ENCODE measurements at regions not wholly inside any gene's neighbourhood (a gene's known extent, or its start where the extent isn't known, plus 50 kb on each side); places are given as distances from the start of the nearest gene placed in this dataset.

DNA sequence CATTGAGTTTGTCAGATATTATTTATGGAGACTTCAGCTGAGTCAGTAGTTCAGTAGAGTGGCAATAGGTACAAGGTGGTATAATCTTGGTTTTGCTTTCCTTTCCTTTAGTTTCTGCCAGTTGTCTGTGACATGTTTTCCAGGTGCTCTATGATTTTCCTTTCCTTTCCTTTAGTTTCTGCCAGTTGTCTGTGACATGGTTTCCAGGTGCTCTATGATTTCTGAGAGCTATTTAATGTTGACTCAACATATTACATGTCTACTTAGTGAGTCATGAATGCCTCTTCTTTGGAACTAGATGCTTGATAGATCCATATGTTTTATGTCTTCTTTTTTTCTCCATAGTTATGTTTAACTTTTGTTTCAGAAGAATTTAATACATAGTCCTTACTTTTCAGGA, 186.4 kb upstream of the DEFB112 start:
- DNase-seq (no peak), ATAC-seq (no peak)
- no peaks in the 10 kb centered on the region for H3K4me1 ChIP-seq
- intact Hi-C loops (cut with DNase I), result no loop called here
- no peak overlapping the region for H3K27ac ChIP-seq
- no peaks in the 10 kb centered on the region for H3K36me3 ChIP-seq (replicated peaks in 1 of 2; ENCODE audit: insufficient read depth in 1 of 2, low read depth in 2 of 2)
- H3K27me3 ChIP-seq, result no peaks in the 10 kb centered on the region
- no peak overlapping the region for H3K4me3 ChIP-seq
- no peaks in the 10 kb centered on the region for H3K9me3 ChIP-seq
- TF ChIP-seq POLR2A (IDR thresholded peaks at IDR 0.05), result no peak
- TF ChIP-seq, protein P1, sequence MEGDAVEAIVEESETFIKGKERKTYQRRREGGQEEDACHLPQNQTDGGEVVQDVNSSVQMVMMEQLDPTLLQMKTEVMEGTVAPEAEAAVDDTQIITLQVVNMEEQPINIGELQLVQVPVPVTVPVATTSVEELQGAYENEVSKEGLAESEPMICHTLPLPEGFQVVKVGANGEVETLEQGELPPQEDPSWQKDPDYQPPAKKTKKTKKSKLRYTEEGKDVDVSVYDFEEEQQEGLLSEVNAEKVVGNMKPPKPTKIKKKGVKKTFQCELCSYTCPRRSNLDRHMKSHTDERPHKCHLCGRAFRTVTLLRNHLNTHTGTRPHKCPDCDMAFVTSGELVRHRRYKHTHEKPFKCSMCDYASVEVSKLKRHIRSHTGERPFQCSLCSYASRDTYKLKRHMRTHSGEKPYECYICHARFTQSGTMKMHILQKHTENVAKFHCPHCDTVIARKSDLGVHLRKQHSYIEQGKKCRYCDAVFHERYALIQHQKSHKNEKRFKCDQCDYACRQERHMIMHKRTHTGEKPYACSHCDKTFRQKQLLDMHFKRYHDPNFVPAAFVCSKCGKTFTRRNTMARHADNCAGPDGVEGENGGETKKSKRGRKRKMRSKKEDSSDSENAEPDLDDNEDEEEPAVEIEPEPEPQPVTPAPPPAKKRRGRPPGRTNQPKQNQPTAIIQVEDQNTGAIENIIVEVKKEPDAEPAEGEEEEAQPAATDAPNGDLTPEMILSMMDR (IDR thresholded peaks at IDR 0.05), result no peak

DNA sequence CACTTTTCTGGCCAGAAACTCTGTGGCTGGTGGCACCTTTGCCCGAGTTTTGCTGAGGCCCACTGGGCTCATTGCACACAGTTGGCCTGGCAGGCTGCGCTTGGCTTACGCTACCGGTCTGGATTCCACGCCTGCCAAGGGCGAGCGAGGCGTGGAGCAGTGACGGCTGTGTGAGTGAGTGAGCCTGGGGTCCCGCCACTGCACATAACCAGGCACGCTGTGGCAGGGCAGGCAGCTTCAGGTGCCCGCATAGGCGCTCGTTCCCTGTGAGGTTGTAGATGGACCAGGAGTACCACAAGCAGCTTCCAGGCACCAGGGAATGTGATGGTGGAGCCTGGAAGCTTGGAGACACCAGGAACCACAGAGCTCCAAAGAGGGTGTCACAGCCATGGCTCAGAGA, 190.1 kb upstream of the DEFB112 start:
- H3K9me3 ChIP-seq, result no peaks in the 10 kb centered on the region
- intact Hi-C loops (cut with DNase I), result no loop called here
- ATAC-seq, result no peak
- H3K4me1 ChIP-seq, result no peaks in the 10 kb centered on the region
- no peaks in the 10 kb centered on the region for H3K36me3 ChIP-seq (replicated peaks in 1 of 2; ENCODE audit: insufficient read depth in 1 of 2, low read depth in 2 of 2)
- H3K27me3 ChIP-seq, result no peaks in the 10 kb centered on the region
- TF ChIP-seq, protein P1 (IDR thresholded peaks at IDR 0.05), result no peak
- no peak for TF ChIP-seq POLR2A (IDR thresholded peaks at IDR 0.05)
- DNase-seq, result no peak
- no peak overlapping the region for H3K4me3 ChIP-seq
- WGBS, 2 donors, result 82 to 84% methylated on average over 9 to 12 of the region's 14 CpGs
- H3K27ac ChIP-seq, result no peak overlapping the region

DNA sequence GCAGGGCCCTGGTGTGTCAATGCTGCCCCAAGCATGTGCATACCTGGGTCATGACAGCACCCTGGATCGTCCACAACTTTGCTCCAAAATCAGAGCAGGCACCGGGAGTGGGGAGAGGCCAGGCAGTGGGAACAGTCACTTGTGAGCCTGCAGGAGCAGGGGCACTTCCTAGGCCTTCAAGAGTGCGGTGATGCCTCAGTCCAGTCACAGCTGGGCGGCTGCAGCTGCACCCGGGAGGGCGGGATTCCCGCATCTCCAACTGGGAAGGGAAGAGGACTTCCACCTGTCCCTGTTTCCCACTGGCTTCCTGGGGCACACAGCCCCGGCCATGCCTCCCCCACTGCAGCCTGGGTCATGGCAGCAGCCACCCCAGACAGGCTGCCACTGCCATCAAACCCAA, 191.3 kb upstream of the DEFB112 start:
- no peaks in the 10 kb centered on the region for H3K27me3 ChIP-seq
- DNase-seq (no peak), ATAC-seq (no peak)
- H3K4me3 ChIP-seq, result no peak overlapping the region
- no peak for TF ChIP-seq POLR2A (IDR thresholded peaks at IDR 0.05)
- TF ChIP-seq, protein P1 (IDR thresholded peaks at IDR 0.05), result no peak
- H3K27ac ChIP-seq, result no peak overlapping the region
- intact Hi-C loops (cut with DNase I), result no loop called here
- no peaks in the 10 kb centered on the region for H3K4me1 ChIP-seq
- no peaks in the 10 kb centered on the region for H3K36me3 ChIP-seq (replicated peaks in 1 of 2; ENCODE audit: insufficient read depth in 1 of 2, low read depth in 2 of 2)
- 63 to 70% methylated on average over 3 to 7 of the region's 8 CpGs for WGBS, 2 donors
- no peaks in the 10 kb centered on the region for H3K9me3 ChIP-seq

DNA sequence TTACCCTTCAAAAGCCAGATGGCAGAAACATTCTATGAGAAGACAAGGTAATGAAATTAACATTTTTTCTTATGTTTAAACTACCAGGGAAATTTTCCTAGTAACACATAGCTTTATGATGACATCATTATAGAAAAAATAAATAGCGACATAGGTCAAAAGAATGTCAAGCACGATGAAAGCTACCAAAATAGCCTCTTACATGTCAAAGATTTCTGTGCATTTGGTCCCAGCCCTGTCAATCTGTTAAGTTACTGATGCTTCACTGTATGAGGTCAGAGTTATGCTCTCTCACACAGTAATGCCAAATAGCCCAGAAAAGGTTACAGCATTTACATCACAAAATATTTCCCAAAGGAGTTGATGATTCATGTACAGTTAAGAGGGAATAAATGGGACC, 199.8 kb upstream of the DEFB112 start:
- TF ChIP-seq, protein P1 (IDR thresholded peaks at IDR 0.05), result no peak
- TF ChIP-seq POLR2A (IDR thresholded peaks at IDR 0.05), result no peak
- ATAC-seq (no peak), DNase-seq (no peak)
- Histone ChIP-seq H3K4me1 (no peaks in the 10 kb centered on the region), H3K27me3 (no peaks in the 10 kb centered on the region), H3K4me3 (no peak overlapping the region), H3K36me3 (replicated peaks in 1 of 2; ENCODE audit: insufficient read depth in 1 of 2, low read depth in 2 of 2) (no peaks in the 10 kb centered on the region), H3K27ac (no peak overlapping the region), H3K9me3 (no peaks in the 10 kb centered on the region)
- 3 to 35% methylated on average over 2 of the region's 2 CpGs for WGBS, 2 donors
- intact Hi-C loops (cut with DNase I), result no loop called here

DNA sequence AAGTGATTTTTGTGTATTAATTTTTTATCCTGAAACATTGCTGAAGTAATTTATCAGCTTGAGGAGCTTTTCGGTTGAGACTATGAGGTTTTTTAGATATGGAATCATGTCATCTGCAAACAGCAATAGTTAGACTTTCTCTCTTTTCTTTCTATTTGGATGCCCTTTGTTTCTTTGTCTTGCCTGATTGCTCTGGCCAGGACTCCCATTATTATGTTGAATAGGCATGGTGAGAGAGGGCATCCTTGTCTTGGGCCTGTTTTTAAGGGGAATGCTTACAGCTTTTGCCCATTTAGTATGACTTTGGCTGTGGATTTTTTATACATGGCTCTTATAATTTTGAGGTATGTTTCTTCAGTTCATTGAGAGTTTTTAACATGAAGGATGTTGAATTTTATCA, 207.6 kb upstream of the DEFB112 start:
- WGBS, 2 donors, result 67 to 83% methylated on average over 1 of the region's 1 CpG
- TF ChIP-seq, protein P1 (IDR thresholded peaks at IDR 0.05), result no peak
- no peak for TF ChIP-seq POLR2A (IDR thresholded peaks at IDR 0.05)
- DNase-seq (no peak), ATAC-seq (no peak)
- Histone ChIP-seq H3K4me1 (no peaks in the 10 kb centered on the region), H3K27me3 (no peaks in the 10 kb centered on the region), H3K36me3 (replicated peaks in 1 of 2; ENCODE audit: insufficient read depth in 1 of 2, low read depth in 2 of 2) (no peaks in the 10 kb centered on the region), H3K4me3 (no peak overlapping the region), H3K27ac (no peak overlapping the region), H3K9me3 (no peaks in the 10 kb centered on the region)
- intact Hi-C loops (cut with DNase I), result no loop called here

Data from body of pancreas (tissue), 4 donors.